K562 (cell line): ENCODE measurements at regions not wholly inside any gene's neighbourhood (a gene's known extent, or its start where the extent isn't known, plus 50 kb on each side); places are given as distances from the start of the nearest gene placed in this dataset.
A peak's percentile ranks its signal among the peaks of the same experiment; 100 is the strongest.

Experiments
- CHD2 ChIP-seq: IDR thresholded peaks from 2 replicates; pipeline ENCODE4 v1.6.1; 2011; ENCODE audit warnings: low read depth, low read length
- CTCF ChIP-seq, 3 experiments: IDR thresholded peaks in 2 of 3; conservative IDR thresholded peaks in 1 of 3; 2 replicates each; pipeline ENCODE4 v1.5.1; 2011 to 2012; ENCODE audit warnings: low read length in 3 of 3, mild to moderate bottlenecking in 3 of 3, control low read depth in 2 of 3, improper control_type of control experiment in 1 of 3, inconsistent platforms in 1 of 3, low read depth in 1 of 3, mixed read lengths in 1 of 3, moderate library complexity in 1 of 3; ENCODE audit not compliant: insufficient read depth in 2 of 3
- E2F5 ChIP-seq: sonication (generic); formaldehyde crosslinking; IDR thresholded peaks from 2 replicates; pipeline ENCODE4 v1.8.0; 2022; ENCODE audit warnings: mild to moderate bottlenecking, missing genetic modification reagents
- ETV5 ChIP-seq: sonication (generic); formaldehyde crosslinking; IDR thresholded peaks from 2 replicates; pipeline ENCODE4 v1.4.0; 2020; ENCODE audit warnings: low read depth, mild to moderate bottlenecking, missing genetic modification reagents
- HDAC1 ChIP-seq, 2 experiments: fragments of 450-650 bp; IDR thresholded peaks; 2 replicates each; pipeline ENCODE4 v1.6.1; 2016 to 2017; ENCODE audit warnings: inconsistent platforms in 1 of 2, mild to moderate bottlenecking in 1 of 2, moderate library complexity in 1 of 2
- IRF9 ChIP-seq: fragments of 450-650 bp; IDR thresholded peaks from 2 replicates; pipeline ENCODE4 v1.6.1; 2016; ENCODE audit warnings: missing biosample characterization, missing genetic modification characterization
- NFIX ChIP-seq: fragments of 250-450 bp; sonication (Bioruptor Pico); IDR thresholded peaks from 2 replicates; pipeline ENCODE4 v1.4.0; 2020; ENCODE audit warnings: low read depth, mild to moderate bottlenecking, moderate library complexity
- SAFB ChIP-seq: fragments of 200-400 bp; formaldehyde crosslinking; IDR thresholded peaks from 2 replicates; pipeline ENCODE4 v1.6.1; 2017; ENCODE audit warnings: low read depth, low read length, borderline replicate concordance
- SRSF9 ChIP-seq: fragments of 200-400 bp; formaldehyde crosslinking; IDR thresholded peaks from 2 replicates; pipeline ENCODE4 v1.6.1; 2017; ENCODE audit warnings: low read depth, low read length, borderline replicate concordance
- TBL1XR1 ChIP-seq, 2 experiments: IDR thresholded peaks; 2 replicates each; pipeline ENCODE4 v1.6.1; 2012; ENCODE audit warnings: improper control_type of control experiment in 2 of 2, low read length in 2 of 2, mild to moderate bottlenecking in 1 of 2
- TRIM25 ChIP-seq: fragments of 450-650 bp; IDR thresholded peaks from 2 replicates; pipeline ENCODE4 v1.7.0; 2016; ENCODE audit warnings: borderline replicate concordance
- ZBTB8A ChIP-seq: fragments of 450-650 bp; IDR thresholded peaks from 2 replicates; pipeline ENCODE4 v1.6.1; 2018; ENCODE audit warnings: mild to moderate bottlenecking, moderate library complexity; ENCODE audit not compliant: partially characterized antibody
- ZFP30 ChIP-seq: fragments of 250-450 bp; sonication (Bioruptor Pico); IDR thresholded peaks from 2 replicates; pipeline ENCODE4 v1.8.0; 2022; ENCODE audit warnings: moderate library complexity, mild to moderate bottlenecking, inconsistent platforms, borderline replicate concordance
- ZNF324 ChIP-seq: fragments of 250-450 bp; sonication (Bioruptor Pico); IDR thresholded peaks from 2 replicates; pipeline ENCODE4 v1.4.0; 2020; ENCODE audit warnings: mild to moderate bottlenecking
- ZNF512 ChIP-seq: IDR thresholded peaks from 2 replicates; pipeline ENCODE4 v1.6.1; 2016; ENCODE audit warnings: missing genetic modification characterization, missing compliant biosample characterization
- ZNF76 ChIP-seq: fragments of 250-450 bp; sonication (Bioruptor Pico); IDR thresholded peaks from 2 replicates; pipeline ENCODE4 v1.4.0; 2020; ENCODE audit warnings: mild to moderate bottlenecking, moderate library complexity, borderline replicate concordance
- ZZZ3 ChIP-seq: fragments of 450-650 bp; IDR thresholded peaks from 2 replicates; pipeline ENCODE4 v1.6.1; 2016; ENCODE audit warnings: antibody characterized with exemption, mild to moderate bottlenecking, moderate library complexity
- TF ChIP-seq, protein P1 (sequence below): fragments of 250-450 bp; sonication (Bioruptor Pico); IDR thresholded peaks from 2 replicates; pipeline ENCODE4 v1.8.0; 2022; ENCODE audit warnings: inconsistent platforms, mild to moderate bottlenecking, moderate library complexity, borderline replicate concordance

GRCh38 chr2:176554101-176555048 is 285.1 kb downstream of the MTX2 start (continued):
- TF ChIP-seq E2F5 (CRISPR knock-in tag) (no peak), SRSF9 (no peak), ZNF324 (CRISPR knock-in tag) (no peak), SAFB (no peak), ZNF512 (no peak), ZNF76 (CRISPR knock-in tag) (no peak), IRF9 (tag) (no peak), TRIM25 (0 out of 2 replicates have a peak, but pooled peaks have one; percentile 31), NFIX (CRISPR knock-in tag) (no peak), TBL1XR1 (IDR thresholded peaks at IDR 0.05; ENCODE audit: low read length in 2 of 2) (no peak), ETV5 (CRISPR knock-in tag) (no peak), HDAC1 (IDR thresholded peaks at IDR 0.05) (no peak), CTCF (IDR thresholded peaks at IDR 0.05 in 2 of 3, conservative IDR thresholded peaks at IDR 0.05 in 1 of 3; ENCODE audit: insufficient read depth in 2 of 3, low read depth in 1 of 3, low read length in 3 of 3) (peak; percentile 66 to 82 (median 78)), ZBTB8A (no peak), CHD2 (peak; percentile 67), ZZZ3 (no peak), ZFP30 (CRISPR knock-in tag) (no peak)
- TF ChIP-seq, protein P1, sequence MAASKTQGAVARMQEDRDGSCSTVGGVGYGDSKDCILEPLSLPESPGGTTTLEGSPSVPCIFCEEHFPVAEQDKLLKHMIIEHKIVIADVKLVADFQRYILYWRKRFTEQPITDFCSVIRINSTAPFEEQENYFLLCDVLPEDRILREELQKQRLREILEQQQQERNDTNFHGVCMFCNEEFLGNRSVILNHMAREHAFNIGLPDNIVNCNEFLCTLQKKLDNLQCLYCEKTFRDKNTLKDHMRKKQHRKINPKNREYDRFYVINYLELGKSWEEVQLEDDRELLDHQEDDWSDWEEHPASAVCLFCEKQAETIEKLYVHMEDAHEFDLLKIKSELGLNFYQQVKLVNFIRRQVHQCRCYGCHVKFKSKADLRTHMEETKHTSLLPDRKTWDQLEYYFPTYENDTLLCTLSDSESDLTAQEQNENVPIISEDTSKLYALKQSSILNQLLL (CRISPR knock-in tag): no peak
